Ovary (tissue), 3 donors: ENCODE measurements at regions not wholly inside any gene's neighbourhood (a gene's known extent, or its start where the extent isn't known, plus 50 kb on each side); places are given as distances from the start of the nearest gene placed in this dataset.

ENCODE experiments used
- CTCF ChIP-seq, 3 donors: fragments of 450-650 bp in 2 of 3; fragments of 200-600 bp in 1 of 3; IDR thresholded peaks; one replicate each; pipeline versions ENCODE4 v1.5.1 to v1.8.0; 2016 to 2022; ENCODE audit warnings: antibody characterized with exemption in 3 of 3, mild to moderate bottlenecking in 1 of 3
- POLR2A ChIP-seq: fragments of 450-650 bp; IDR thresholded peaks from one replicate; pipeline ENCODE4 v1.6.1; 2017; ENCODE audit warnings: antibody characterized with exemption, mild to moderate bottlenecking, moderate library complexity
- donor health status: DM: no; HTN: no; CAD: no.

- TF ChIP-seq CTCF (IDR thresholded peaks at IDR 0.05) (no peak), POLR2A (no peak)
These were observed 868.0 kb downstream of the KCNMA1 start for GRCh38 chr10:76769582-76769981.
